ENCODE measurements at regions not wholly inside any gene's neighbourhood (a gene's known extent, or its start where the extent isn't known, plus 50 kb on each side); places are given as distances from the start of the nearest gene placed in this dataset.

- POLR2A ChIA-PET = no interaction called here
- H3K27ac ChIP-seq (ENCODE audit: insufficient read depth, low read depth, low read length) = no peak overlapping the region
- TF ChIP-seq CTCF (IDR thresholded peaks at IDR 0.05; ENCODE audit: extremely low read depth in 1 of 2, insufficient read depth in 1 of 2, low read depth in 1 of 2, low read length in 2 of 2) (no peak), FOS (IDR thresholded peaks at IDR 0.05; ENCODE audit: borderline replicate concordance, insufficient read depth, low read length) (no peak), MYC (IDR thresholded peaks at IDR 0.05; ENCODE audit: low read depth, low read length) (no peak), GATA2 (IDR thresholded peaks at IDR 0.05; ENCODE audit: insufficient read depth, insufficient read length, low read depth, low read length) (no peak), POLR2A (IDR thresholded peaks at IDR 0.05; ENCODE audit: low read depth, low read length) (no peak), MAX (IDR thresholded peaks at IDR 0.05; ENCODE audit: insufficient read depth, insufficient read length) (no peak), EZH2 (IDR thresholded peaks at IDR 0.05; ENCODE audit: borderline replicate concordance, low read depth, low read length, severe bottlenecking) (no peak), POLR2AphosphoS5 (IDR thresholded peaks at IDR 0.05; ENCODE audit: insufficient read depth, low read depth, low read length) (no peak), JUN (IDR thresholded peaks at IDR 0.05; ENCODE audit: borderline replicate concordance, insufficient read depth, insufficient read length, low read depth) (no peak)
- no TSS peak for BruUV-seq (replicated peaks)
- H3K4me2 ChIP-seq (ENCODE audit: insufficient read depth, low read length) = no peak overlapping the region
- H3K4me1 ChIP-seq (ENCODE audit: control insufficient read depth, extremely low read depth, insufficient read depth, low read length) = peaks cover 13% of the 10 kb centered on the region
- H3K9me3 ChIP-seq (replicated peaks; ENCODE audit: control insufficient read depth, insufficient read depth, low read length) = no peaks in the 10 kb centered on the region
- dilution Hi-C loops (cut with MboI; ENCODE audit: extremely low pct_ligation_motif_present, low sequenced_read_pairs) (no loop called here), intact Hi-C loops (cut with micrococcal nuclease) (no loop called here)
- no peak overlapping the region for H2AFZ ChIP-seq (ENCODE audit: low read depth, low read length)
- no peaks in the 10 kb centered on the region for H3K27me3 ChIP-seq (ENCODE audit: control insufficient read depth in 2 of 2, insufficient read depth in 2 of 2, low read length in 2 of 2)
- no peak overlapping the region for H3K9ac ChIP-seq (replicated peaks; ENCODE audit: extremely low read depth, insufficient read depth, low read length)
- FAIRE-seq (no peak), DNase-seq (ENCODE audit: low read depth, low spot score) (no peak)
- H3K79me2 ChIP-seq (ENCODE audit: control insufficient read depth, insufficient read depth, low read length) = no peaks in the 10 kb centered on the region
- H3K4me3 ChIP-seq (replicated peaks in 1 of 3; ENCODE audit: insufficient read depth in 1 of 3, low read depth in 1 of 3, low read length in 3 of 3) = no peak overlapping the region
- CTCF ChIA-PET = no interaction called here
- H4K20me1 ChIP-seq (replicated peaks; ENCODE audit: control insufficient read depth, extremely low read depth, insufficient read depth, low read length) = no peaks in the 10 kb centered on the region
- no peaks in the 10 kb centered on the region for H3K36me3 ChIP-seq (ENCODE audit: control insufficient read depth in 2 of 2, extremely low read depth in 1 of 2, insufficient read depth in 2 of 2, low read length in 2 of 2)
- no peaks in the 10 kb centered on the region for H3K9me1 ChIP-seq (replicated peaks; ENCODE audit: control insufficient read depth, extremely low read depth, insufficient read depth, low read length)
Observed at GRCh38 chr6:21918666-21919065, 325.1 kb downstream of the SOX4 start.

Measured in endothelial cell of umbilical vein (primary cell).